ENCODE measurements at regions not wholly inside any gene's neighbourhood (a gene's known extent, or its start where the extent isn't known, plus 50 kb on each side); places are given as distances from the start of the nearest gene placed in this dataset.

DNA sequence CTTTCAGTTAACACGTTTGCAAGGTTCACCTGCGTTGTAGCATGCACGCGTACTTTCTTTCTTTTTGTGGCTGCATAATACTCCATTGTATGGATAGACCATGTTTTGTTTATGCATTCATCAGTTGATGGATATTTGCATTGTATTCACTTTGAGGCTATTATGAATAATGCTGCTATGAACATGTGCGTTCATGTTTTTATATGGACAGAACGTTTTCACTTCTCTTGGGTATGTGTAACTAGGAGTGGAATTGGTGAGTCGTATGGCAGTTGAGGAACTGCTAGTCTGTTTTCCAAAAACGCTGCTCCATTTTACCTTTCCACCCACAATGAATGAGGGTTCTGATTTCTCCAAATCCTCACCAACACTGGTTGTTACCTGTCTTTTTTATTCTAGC lies 244.3 kb downstream of the GLI2 start:
- Histone ChIP-seq H3K9ac (replicated peaks; ENCODE audit: extremely low read depth, insufficient read depth, low read length) (no peak overlapping the region), H3K4me2 (ENCODE audit: insufficient read depth, low read length) (no peak overlapping the region), H3K79me2 (ENCODE audit: control insufficient read depth, insufficient read depth, low read length) (no peaks in the 10 kb centered on the region), H3K9me3 (replicated peaks; ENCODE audit: control insufficient read depth, insufficient read depth, low read length) (no peaks in the 10 kb centered on the region), H2AFZ (ENCODE audit: low read depth, low read length) (no peak overlapping the region), H3K4me3 (replicated peaks in 1 of 3; ENCODE audit: insufficient read depth in 1 of 3, low read depth in 1 of 3, low read length in 3 of 3) (no peak overlapping the region), H3K27me3 (ENCODE audit: control insufficient read depth in 2 of 2, insufficient read depth in 2 of 2, low read length in 2 of 2) (peaks cover 0 to 4% of the 10 kb centered on the region in 2 experiments), H3K9me1 (replicated peaks; ENCODE audit: control insufficient read depth, extremely low read depth, insufficient read depth, low read length) (no peaks in the 10 kb centered on the region), H3K36me3 (ENCODE audit: control insufficient read depth in 2 of 2, extremely low read depth in 1 of 2, insufficient read depth in 2 of 2, low read length in 2 of 2) (no peaks in the 10 kb centered on the region), H3K4me1 (ENCODE audit: control insufficient read depth, extremely low read depth, insufficient read depth, low read length) (no peaks in the 10 kb centered on the region), H4K20me1 (replicated peaks; ENCODE audit: control insufficient read depth, extremely low read depth, insufficient read depth, low read length) (no peaks in the 10 kb centered on the region), H3K27ac (ENCODE audit: insufficient read depth, low read depth, low read length) (no peak overlapping the region)
- dilution Hi-C loops (cut with MboI; ENCODE audit: extremely low pct_ligation_motif_present, low sequenced_read_pairs), result no loop called here
- FAIRE-seq, result no peak
- intact Hi-C loops (cut with micrococcal nuclease), result no loop called here
- no TSS peak for BruUV-seq (replicated peaks)
- no peak for DNase-seq (ENCODE audit: low read depth, low spot score)
- TF ChIP-seq JUN (IDR thresholded peaks at IDR 0.05; ENCODE audit: borderline replicate concordance, insufficient read depth, insufficient read length, low read depth) (no peak), MYC (IDR thresholded peaks at IDR 0.05; ENCODE audit: low read depth, low read length) (no peak), EZH2 (IDR thresholded peaks at IDR 0.05; ENCODE audit: borderline replicate concordance, low read depth, low read length, severe bottlenecking) (no peak), FOS (IDR thresholded peaks at IDR 0.05; ENCODE audit: borderline replicate concordance, insufficient read depth, low read length) (no peak), POLR2A (IDR thresholded peaks at IDR 0.05; ENCODE audit: low read depth, low read length) (no peak), POLR2AphosphoS5 (IDR thresholded peaks at IDR 0.05; ENCODE audit: insufficient read depth, low read depth, low read length) (no peak), GATA2 (IDR thresholded peaks at IDR 0.05; ENCODE audit: insufficient read depth, insufficient read length, low read depth, low read length) (no peak)
- TF ChIP-seq, protein P1, sequence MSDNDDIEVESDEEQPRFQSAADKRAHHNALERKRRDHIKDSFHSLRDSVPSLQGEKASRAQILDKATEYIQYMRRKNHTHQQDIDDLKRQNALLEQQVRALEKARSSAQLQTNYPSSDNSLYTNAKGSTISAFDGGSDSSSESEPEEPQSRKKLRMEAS (IDR thresholded peaks at IDR 0.05; ENCODE audit: insufficient read depth, insufficient read length), result no peak
- TF ChIP-seq, protein P2, sequence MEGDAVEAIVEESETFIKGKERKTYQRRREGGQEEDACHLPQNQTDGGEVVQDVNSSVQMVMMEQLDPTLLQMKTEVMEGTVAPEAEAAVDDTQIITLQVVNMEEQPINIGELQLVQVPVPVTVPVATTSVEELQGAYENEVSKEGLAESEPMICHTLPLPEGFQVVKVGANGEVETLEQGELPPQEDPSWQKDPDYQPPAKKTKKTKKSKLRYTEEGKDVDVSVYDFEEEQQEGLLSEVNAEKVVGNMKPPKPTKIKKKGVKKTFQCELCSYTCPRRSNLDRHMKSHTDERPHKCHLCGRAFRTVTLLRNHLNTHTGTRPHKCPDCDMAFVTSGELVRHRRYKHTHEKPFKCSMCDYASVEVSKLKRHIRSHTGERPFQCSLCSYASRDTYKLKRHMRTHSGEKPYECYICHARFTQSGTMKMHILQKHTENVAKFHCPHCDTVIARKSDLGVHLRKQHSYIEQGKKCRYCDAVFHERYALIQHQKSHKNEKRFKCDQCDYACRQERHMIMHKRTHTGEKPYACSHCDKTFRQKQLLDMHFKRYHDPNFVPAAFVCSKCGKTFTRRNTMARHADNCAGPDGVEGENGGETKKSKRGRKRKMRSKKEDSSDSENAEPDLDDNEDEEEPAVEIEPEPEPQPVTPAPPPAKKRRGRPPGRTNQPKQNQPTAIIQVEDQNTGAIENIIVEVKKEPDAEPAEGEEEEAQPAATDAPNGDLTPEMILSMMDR (IDR thresholded peaks at IDR 0.05; ENCODE audit: extremely low read depth in 1 of 2, insufficient read depth in 1 of 2, low read depth in 1 of 2, low read length in 2 of 2), result no peak
- CTCF ChIA-PET, result no interaction called here
- POLR2A ChIA-PET, result no interaction called here
